UCSD-AML1 (cell line): ENCODE measurements at regions not wholly inside any gene's neighbourhood (a gene's known extent, or its start where the extent isn't known, plus 50 kb on each side); places are given as distances from the start of the nearest gene placed in this dataset.
"Not testable (repeated sequence)": the region's sequence is repeated elsewhere in the genome, so short reads cannot be mapped to it uniquely, and the experiment has no call there.

Source experiments
- DNase-seq: peaks from one replicate; lab custom pipeline; 2025; ENCODE audit not compliant: unreplicated experiment; lab: John Stamatoyannopoulos, UW

DNA sequence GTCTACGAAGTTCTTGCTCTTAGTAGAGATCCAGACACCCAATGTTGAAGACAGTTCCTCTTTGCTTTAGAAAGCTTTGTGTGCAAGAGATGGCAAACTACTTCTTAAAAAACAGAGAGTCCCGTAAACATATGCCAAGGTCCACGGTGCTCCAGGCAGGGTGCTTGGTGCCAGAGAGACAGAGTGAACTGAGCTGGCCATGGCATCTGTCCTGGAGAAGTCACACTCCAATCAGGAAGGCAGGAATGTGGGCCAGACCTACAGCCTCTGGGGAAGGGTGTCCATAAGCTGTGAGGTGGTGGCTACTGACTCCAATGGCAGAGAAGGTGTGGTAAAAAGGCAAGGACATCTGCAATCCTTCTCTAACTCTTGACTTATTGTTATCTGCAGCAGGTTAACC, 242.0 kb upstream of the PLGLB2 start:
- DNase-seq, result not testable (repeated sequence)

DNA sequence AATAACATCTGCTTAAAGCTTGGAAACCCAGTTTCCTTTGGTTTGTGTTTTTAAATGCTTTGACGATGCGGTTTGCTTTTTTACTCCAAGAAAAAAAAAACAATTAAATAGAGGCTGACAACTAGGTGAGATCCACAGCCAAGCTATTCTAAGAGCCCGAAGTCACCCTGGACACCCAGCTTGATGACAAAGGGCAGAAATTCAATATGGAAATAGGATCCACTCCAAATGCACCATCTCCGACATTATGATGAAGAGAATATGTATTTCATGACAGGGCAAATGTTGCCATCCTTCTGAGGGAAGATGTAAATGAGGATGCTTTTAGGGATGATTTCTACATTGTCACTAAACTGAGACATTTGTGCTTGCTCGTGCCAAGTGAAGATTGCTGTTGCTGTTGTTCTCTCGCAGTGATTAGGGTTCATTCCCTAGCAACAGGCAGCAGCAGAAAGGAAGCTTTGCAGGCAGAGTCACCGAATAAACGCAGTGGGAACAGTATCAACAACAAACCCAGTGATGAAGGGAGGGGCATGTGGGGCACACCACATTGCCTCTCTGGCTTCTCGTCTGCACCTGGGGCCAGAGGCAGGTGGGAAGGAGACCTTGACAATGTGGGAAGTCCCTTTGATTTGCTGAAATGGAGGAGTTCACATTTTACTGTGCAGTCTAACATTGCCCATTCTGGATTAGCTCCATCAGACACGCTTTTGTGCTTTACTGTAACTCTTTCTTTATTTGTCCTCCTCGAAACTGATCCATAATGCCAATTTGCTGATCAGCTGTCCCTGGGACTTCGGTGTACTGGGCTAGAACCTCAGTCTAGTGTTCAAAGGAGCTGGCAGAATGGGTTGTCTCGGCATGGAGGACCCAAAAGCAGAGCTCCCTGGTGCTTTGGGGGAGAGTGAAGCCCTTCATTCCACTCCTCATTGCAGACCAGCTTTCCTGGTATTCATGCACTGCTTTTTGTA, 240.2 kb upstream of the PLGLB2 start:
- DNase-seq, result not testable (repeated sequence)

DNA sequence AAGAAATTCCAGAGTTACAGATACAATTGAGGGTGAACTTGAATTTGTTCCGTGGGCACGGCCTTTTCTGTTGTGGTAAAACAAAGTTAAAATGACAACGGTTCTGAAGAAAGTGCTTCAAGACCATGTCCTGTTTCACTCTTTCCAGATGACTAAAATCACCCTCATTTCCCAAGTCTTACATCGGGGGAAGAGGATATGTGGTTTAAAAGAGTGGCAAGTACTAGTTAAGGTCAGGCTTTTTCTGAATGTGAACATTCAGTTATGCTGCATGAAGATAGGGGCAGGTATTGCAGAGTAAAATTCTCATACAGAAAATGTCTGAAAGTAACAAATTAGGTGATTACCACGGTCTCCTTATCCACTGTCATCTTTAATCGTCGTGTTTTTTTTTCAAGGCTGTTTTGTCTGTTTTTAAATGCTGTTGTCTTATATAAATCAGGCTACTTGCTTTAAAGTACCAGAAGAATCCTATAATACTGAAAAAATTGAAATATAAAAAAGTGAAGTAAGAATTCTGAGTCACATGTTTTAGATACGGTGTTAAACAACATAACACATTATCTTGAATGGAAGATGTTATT, 236.6 kb upstream of the PLGLB2 start:
- not testable (repeated sequence) for DNase-seq

DNA sequence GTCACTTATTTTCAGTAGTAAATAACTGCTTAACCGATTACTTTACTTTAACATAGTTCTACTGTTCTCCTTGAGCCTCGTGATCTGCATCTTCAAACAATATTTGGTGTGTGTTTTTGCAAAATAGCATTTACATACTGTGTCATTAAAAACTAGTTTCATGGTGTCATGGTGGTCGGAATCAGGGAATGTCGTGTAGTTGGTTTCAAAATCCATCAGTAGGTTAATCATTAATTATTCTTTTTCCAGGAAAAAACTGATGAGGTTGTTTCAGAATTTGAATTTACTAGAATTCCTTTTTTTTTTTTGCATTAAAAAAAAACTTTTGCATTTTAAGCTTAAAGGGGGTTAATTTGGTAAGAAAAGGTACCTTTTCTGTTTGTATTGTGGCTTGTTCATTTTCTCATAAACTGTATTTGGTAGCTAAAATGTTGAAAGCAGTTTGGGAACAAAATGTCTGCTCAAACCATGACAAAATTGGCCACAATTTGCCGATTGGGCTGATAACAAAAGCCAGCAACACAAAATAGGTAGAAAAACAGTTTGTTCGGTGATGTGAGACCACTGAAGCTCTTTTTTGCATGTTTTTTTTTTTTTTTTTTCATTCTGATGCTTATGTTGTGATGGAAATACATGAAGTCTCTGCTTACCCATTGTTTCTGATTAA, 234.9 kb upstream of the PLGLB2 start:
- DNase-seq, result not testable (repeated sequence)

DNA sequence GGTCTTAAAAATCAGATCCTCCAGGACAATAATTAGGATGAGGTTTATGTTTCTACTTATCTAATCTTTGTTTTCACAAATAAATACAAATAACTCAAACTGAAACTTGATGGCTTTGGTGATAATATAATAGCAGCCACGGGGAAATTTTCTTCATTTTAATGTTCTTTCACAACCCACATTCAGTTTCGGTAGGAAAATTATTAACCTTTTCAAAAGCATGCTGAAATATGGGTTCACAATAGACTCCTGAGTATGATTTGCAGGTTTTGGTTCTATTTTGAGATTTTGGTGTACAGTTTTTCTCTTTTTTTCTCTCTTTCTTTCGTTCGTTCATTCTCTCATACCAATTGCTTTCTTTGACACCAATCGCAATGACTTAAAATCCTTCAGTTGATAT, 233.9 kb upstream of the PLGLB2 start:
- DNase-seq, result not testable (repeated sequence)

DNA sequence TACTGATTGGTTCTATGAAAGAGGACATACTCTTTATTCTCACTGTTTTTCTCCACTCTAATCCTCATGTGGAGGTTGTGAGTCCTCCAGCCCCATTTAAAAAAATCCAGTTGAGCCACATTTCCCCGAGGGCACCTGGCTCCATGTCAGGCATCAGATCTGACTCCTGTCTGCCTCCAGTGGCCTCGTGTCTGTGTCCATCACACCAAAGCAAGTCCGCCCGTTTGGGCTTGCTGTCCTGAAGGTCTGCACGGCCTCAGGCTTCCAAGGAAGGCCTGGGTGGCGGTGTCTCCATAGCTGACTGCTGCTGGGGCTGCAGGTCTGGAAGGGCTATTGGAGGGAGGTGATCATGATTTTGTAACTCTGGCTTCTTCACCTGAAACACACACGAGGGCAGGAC, 233.4 kb upstream of the PLGLB2 start:
- not testable (repeated sequence) for DNase-seq

GRCh38 chr2:87515226-87515625, 232.7 kb upstream of the PLGLB2 start:
- not testable (repeated sequence) for DNase-seq

- not testable (repeated sequence) for DNase-seq
Measured at GRCh38 chr2:87515875-87516274, 232.0 kb upstream of the PLGLB2 start.

DNA sequence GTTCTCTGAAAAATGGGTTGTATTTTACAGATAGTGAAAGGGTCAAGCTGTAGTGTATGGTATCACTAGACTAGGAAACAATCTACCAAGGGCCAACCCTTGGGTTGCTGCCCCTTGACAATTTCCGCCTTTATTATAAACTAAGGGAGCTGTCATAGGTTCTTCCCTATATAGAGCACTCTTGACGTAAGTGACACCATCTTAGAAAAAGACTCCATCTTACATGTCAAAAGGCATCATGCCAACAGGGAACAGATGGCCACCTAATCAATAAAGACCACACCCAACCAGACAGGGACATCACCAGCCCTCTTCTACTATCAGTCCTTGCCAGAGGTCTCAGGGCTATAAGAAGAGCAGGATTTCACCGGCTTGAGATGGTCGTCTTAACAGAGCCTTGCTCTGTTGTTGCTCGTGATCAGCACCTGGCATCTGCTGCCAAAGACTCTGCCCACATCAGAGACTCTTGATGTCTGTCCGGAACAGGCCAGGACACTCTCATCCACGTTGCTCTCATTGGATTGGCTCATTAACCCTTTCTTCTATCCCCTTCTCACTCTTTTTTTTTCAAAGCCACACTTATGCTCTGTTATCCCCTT, 231.4 kb upstream of the PLGLB2 start:
- DNase-seq, result not testable (repeated sequence)

DNA sequence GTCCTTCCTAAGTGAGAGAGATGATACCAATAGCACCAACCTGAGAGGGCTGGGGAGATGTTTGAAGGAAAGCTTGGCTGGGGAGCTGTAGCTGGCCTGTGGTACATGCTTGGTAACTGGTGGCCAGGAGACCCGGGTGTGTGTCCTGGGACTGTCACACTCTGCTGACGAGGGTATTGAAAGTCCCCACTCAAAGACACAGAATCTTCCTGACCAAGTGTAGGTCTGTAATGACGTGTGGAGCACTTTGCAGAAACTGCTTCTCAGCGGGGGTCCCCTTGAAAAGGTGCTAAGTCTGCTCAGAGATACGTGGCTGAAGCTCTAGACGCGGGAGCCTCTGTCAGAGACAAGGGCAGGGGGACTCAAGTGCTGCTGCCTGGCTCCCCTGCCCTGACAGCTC, 230.4 kb upstream of the PLGLB2 start:
- DNase-seq, result not testable (repeated sequence)

- DNase-seq, result not testable (repeated sequence)
Measured at GRCh38 chr2:87518066-87518465, 229.8 kb upstream of the PLGLB2 start.

DNA sequence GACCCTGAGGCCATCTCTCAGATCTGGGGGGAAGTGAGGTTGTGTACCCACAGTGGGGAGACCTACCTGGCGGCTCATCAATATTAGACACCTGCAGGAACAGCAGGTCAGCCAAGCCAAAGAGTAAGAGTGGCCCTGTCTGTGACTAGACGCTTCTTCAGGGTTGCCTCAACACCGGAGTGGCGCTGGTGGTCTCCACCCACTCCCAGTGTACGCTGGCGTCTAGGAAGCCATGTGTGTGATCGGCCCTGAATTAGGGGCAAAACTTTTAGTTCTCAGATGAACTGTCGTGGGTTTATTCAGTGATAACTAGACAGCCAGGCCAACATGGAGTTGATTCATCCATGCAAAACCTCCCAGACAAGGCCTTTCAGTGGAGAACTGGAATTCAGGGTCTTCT, 229.3 kb upstream of the PLGLB2 start:
- not testable (repeated sequence) for DNase-seq

DNA sequence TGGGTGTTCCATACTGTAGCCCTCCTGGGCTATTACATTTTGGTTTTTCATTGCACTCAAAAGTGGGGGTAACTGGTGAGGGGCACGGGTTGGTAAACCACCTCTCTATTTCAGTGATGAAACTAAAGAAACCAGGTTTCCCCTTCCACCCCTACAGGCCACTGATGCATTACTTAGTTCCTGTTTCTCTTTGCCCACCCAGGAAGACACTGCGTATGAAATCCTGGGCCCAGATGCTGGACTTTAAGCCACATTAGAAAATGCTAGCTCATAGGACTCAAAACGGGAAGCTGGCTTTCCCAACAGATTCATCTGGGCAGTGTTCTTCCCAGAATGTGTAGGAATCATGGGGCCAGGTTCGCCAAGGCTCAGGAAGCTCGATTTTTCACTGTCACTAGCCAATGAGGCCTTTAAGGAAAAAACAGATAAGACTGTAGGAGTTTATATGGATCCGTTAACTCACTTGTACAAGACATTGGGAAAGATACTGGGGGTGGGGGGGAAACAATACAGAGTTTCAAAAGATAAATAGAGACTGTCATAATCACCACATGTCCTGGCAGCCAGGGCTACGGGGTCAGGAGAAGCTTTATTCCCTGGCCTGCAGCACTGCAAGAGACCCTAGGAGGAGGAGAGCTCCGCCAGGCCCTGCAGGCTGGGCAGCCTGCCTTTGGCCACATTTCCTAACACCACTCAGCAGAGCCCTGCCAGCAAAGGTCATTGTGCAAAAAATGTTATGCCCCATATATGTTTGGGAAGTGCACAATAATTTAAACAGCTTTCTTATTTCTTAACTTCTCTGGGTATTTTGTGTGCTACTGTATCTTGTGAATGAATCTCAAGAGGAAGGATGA, 228.5 kb upstream of the PLGLB2 start:
- not testable (repeated sequence) for DNase-seq

- not testable (repeated sequence) for DNase-seq
Measured at GRCh38 chr2:87521057-87521456, 226.8 kb upstream of the PLGLB2 start.

- not testable (repeated sequence) for DNase-seq
Measured at GRCh38 chr2:87521489-87521888, 226.4 kb upstream of the PLGLB2 start.

GRCh38 chr2:87524619-87525188, 223.2 kb upstream of the PLGLB2 start:
- not testable (repeated sequence) for DNase-seq

- DNase-seq, result not testable (repeated sequence)
Measured at GRCh38 chr2:87525497-87525991, 222.3 kb upstream of the PLGLB2 start.

GRCh38 chr2:87526258-87526657, 221.6 kb upstream of the PLGLB2 start:
- not testable (repeated sequence) for DNase-seq

GRCh38 chr2:87531968-87532715, 215.7 kb upstream of the PLGLB2 start:
- DNase-seq, result not testable (repeated sequence)
